ENCODE measurements at regions not wholly inside any gene's neighbourhood (a gene's known extent, or its start where the extent isn't known, plus 50 kb on each side); places are given as distances from the start of the nearest gene placed in this dataset.
"Not testable (repeated sequence)": the region's sequence is repeated elsewhere in the genome, so short reads cannot be mapped to it uniquely, and the experiment has no call there.

- TF ChIP-seq CTCF (IDR thresholded peaks at IDR 0.05; ENCODE audit: insufficient read depth, low read length, poor library complexity, severe bottlenecking), result no peak
- H3K27me3 ChIP-seq (ENCODE audit: control insufficient read depth, insufficient read depth, low read length), result no peaks in the 10 kb centered on the region
- H3K4me3 ChIP-seq (ENCODE audit: low read depth, low read length), result no peak overlapping the region
- DNase-seq (ENCODE audit: low read depth), result no peak
- H3K36me3 ChIP-seq (ENCODE audit: control insufficient read depth, insufficient read depth, low read length), result no peaks in the 10 kb centered on the region
These were observed 949.7 kb upstream of the NUDT12 start for GRCh38 chr5:104512063-104512825.

GRCh38 chr5:104498281-104498680 is 935.7 kb upstream of the NUDT12 start:
- Histone ChIP-seq H3K4me3 (ENCODE audit: low read depth, low read length) (no peak overlapping the region), H3K27me3 (ENCODE audit: control insufficient read depth, insufficient read depth, low read length) (no peaks in the 10 kb centered on the region), H3K36me3 (ENCODE audit: control insufficient read depth, insufficient read depth, low read length) (no peaks in the 10 kb centered on the region)
- no peak for DNase-seq (ENCODE audit: low read depth)
- no peak for TF ChIP-seq CTCF (IDR thresholded peaks at IDR 0.05; ENCODE audit: insufficient read depth, low read length, poor library complexity, severe bottlenecking)

- Histone ChIP-seq H3K27me3 (ENCODE audit: control insufficient read depth, insufficient read depth, low read length) (no peaks in the 10 kb centered on the region), H3K4me3 (ENCODE audit: low read depth, low read length) (no peak overlapping the region), H3K36me3 (ENCODE audit: control insufficient read depth, insufficient read depth, low read length) (no peaks in the 10 kb centered on the region)
- no peak for DNase-seq (ENCODE audit: low read depth)
- TF ChIP-seq CTCF (IDR thresholded peaks at IDR 0.05; ENCODE audit: insufficient read depth, low read length, poor library complexity, severe bottlenecking), result no peak
These were observed 931.5 kb upstream of the NUDT12 start for GRCh38 chr5:104494083-104494482.

- no peaks in the 10 kb centered on the region for H3K27me3 ChIP-seq (ENCODE audit: control insufficient read depth, insufficient read depth, low read length)
- DNase-seq (ENCODE audit: low read depth), result no peak
- no peaks in the 10 kb centered on the region for H3K36me3 ChIP-seq (ENCODE audit: control insufficient read depth, insufficient read depth, low read length)
- no peak for TF ChIP-seq CTCF (IDR thresholded peaks at IDR 0.05; ENCODE audit: insufficient read depth, low read length, poor library complexity, severe bottlenecking)
- no peak overlapping the region for H3K4me3 ChIP-seq (ENCODE audit: low read depth, low read length)
These were observed 910.2 kb upstream of the NUDT12 start for GRCh38 chr5:104472811-104473210.

GRCh38 chr5:104456122-104456521 is 893.5 kb upstream of the NUDT12 start:
- Histone ChIP-seq H3K27me3 (ENCODE audit: control insufficient read depth, insufficient read depth, low read length) (no peaks in the 10 kb centered on the region), H3K36me3 (ENCODE audit: control insufficient read depth, insufficient read depth, low read length) (no peaks in the 10 kb centered on the region), H3K4me3 (ENCODE audit: low read depth, low read length) (no peak overlapping the region)
- TF ChIP-seq CTCF (IDR thresholded peaks at IDR 0.05; ENCODE audit: insufficient read depth, low read length, poor library complexity, severe bottlenecking), result no peak
- DNase-seq (ENCODE audit: low read depth), result no peak

- no peak for TF ChIP-seq CTCF (IDR thresholded peaks at IDR 0.05; ENCODE audit: insufficient read depth, low read length, poor library complexity, severe bottlenecking)
- Histone ChIP-seq H3K4me3 (ENCODE audit: low read depth, low read length) (no peak overlapping the region), H3K36me3 (ENCODE audit: control insufficient read depth, insufficient read depth, low read length) (no peaks in the 10 kb centered on the region), H3K27me3 (ENCODE audit: control insufficient read depth, insufficient read depth, low read length) (no peaks in the 10 kb centered on the region)
- no peak for DNase-seq (ENCODE audit: low read depth)
These were observed 890.0 kb upstream of the NUDT12 start for GRCh38 chr5:104452550-104452949.

- not testable (repeated sequence) for H3K27me3 ChIP-seq (ENCODE audit: control insufficient read depth, insufficient read depth, low read length); H3K36me3 ChIP-seq (ENCODE audit: control insufficient read depth, insufficient read depth, low read length); DNase-seq (ENCODE audit: low read depth); H3K4me3 ChIP-seq (ENCODE audit: low read depth, low read length)
These were observed 889.3 kb upstream of the NUDT12 start for GRCh38 chr5:104451911-104452310.
